ENCODE measurements at regions not wholly inside any gene's neighbourhood (a gene's known extent, or its start where the extent isn't known, plus 50 kb on each side); places are given as distances from the start of the nearest gene placed in this dataset.

DNA sequence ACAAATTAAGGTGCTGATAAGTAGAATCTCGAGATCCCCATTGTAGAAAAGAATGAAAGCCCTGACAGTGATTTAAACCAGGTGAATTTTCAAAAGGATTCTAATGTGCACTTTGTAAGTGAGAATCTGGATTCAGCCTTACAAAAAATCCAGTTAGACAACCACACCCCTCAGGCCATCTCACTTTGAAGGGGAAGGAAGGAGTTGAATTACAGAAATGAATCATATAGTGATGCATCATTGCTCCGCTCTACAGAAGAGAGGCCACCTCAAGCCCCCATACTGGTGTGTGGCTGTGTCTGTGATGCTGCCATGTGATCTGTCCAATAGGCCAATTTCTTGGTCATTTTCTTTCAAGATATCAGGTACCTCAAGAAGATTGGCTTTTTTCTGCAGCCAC is 85.5 kb upstream of the NT5E start:
- no peak overlapping the region for H3K4me3 ChIP-seq (ENCODE audit: low read depth in 1 of 3, low read length in 3 of 3)
- no peaks in the 10 kb centered on the region for H3K36me3 ChIP-seq (ENCODE audit: control insufficient read depth in 4 of 4, insufficient read depth in 3 of 4, low read depth in 1 of 4, low read length in 3 of 4)
- H3K9me3 ChIP-seq (ENCODE audit: control insufficient read depth in 4 of 4, low read length in 3 of 4): no peaks in the 10 kb centered on the region
- H3K4me1 ChIP-seq (ENCODE audit: control insufficient read depth in 4 of 4, insufficient read depth in 4 of 4, low read length in 3 of 4): no peaks in the 10 kb centered on the region
- TF ChIP-seq, protein P1, sequence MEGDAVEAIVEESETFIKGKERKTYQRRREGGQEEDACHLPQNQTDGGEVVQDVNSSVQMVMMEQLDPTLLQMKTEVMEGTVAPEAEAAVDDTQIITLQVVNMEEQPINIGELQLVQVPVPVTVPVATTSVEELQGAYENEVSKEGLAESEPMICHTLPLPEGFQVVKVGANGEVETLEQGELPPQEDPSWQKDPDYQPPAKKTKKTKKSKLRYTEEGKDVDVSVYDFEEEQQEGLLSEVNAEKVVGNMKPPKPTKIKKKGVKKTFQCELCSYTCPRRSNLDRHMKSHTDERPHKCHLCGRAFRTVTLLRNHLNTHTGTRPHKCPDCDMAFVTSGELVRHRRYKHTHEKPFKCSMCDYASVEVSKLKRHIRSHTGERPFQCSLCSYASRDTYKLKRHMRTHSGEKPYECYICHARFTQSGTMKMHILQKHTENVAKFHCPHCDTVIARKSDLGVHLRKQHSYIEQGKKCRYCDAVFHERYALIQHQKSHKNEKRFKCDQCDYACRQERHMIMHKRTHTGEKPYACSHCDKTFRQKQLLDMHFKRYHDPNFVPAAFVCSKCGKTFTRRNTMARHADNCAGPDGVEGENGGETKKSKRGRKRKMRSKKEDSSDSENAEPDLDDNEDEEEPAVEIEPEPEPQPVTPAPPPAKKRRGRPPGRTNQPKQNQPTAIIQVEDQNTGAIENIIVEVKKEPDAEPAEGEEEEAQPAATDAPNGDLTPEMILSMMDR (IDR thresholded peaks at IDR 0.05; ENCODE audit: low read depth, low read length, missing input control): no peak
- no peak for TF ChIP-seq YY1 (IDR thresholded peaks at IDR 0.05)
- TF ChIP-seq TAF1 (conservative IDR thresholded peaks at IDR 0.05): no peak
- TF ChIP-seq, protein P2, sequence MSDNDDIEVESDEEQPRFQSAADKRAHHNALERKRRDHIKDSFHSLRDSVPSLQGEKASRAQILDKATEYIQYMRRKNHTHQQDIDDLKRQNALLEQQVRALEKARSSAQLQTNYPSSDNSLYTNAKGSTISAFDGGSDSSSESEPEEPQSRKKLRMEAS (IDR thresholded peaks at IDR 0.05): no peak
- no peak for TF ChIP-seq GABPA (IDR thresholded peaks at IDR 0.05 in 1 of 2, conservative IDR thresholded peaks at IDR 0.05 in 1 of 2)
- TF ChIP-seq NR2F2 (IDR thresholded peaks at IDR 0.05): no peak
- no peak for TF ChIP-seq SP1 (IDR thresholded peaks at IDR 0.05)
- no peak for TF ChIP-seq FOXA2 (IDR thresholded peaks at IDR 0.05)
- no peak for TF ChIP-seq HNF4G (IDR thresholded peaks at IDR 0.05)
- no peak for TF ChIP-seq EGR1 (IDR thresholded peaks at IDR 0.05; ENCODE audit: low read depth in 2 of 2)
- no peak for TF ChIP-seq RAD21 (IDR thresholded peaks at IDR 0.05)
- TF ChIP-seq, protein P3, sequence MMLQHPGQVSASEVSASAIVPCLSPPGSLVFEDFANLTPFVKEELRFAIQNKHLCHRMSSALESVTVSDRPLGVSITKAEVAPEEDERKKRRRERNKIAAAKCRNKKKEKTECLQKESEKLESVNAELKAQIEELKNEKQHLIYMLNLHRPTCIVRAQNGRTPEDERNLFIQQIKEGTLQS (IDR thresholded peaks at IDR 0.05): no peak
- no peak for TF ChIP-seq JUND (IDR thresholded peaks at IDR 0.05)
- TF ChIP-seq, protein P4, sequence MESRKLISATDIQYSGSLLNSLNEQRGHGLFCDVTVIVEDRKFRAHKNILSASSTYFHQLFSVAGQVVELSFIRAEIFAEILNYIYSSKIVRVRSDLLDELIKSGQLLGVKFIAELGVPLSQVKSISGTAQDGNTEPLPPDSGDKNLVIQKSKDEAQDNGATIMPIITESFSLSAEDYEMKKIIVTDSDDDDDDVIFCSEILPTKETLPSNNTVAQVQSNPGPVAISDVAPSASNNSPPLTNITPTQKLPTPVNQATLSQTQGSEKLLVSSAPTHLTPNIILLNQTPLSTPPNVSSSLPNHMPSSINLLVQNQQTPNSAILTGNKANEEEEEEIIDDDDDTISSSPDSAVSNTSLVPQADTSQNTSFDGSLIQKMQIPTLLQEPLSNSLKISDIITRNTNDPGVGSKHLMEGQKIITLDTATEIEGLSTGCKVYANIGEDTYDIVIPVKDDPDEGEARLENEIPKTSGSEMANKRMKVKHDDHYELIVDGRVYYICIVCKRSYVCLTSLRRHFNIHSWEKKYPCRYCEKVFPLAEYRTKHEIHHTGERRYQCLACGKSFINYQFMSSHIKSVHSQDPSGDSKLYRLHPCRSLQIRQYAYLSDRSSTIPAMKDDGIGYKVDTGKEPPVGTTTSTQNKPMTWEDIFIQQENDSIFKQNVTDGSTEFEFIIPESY (IDR thresholded peaks at IDR 0.05): no peak
- no peak for TF ChIP-seq HNF4A (conservative IDR thresholded peaks at IDR 0.05)
- TF ChIP-seq RXRA (IDR thresholded peaks at IDR 0.05): no peak
- no peak for TF ChIP-seq FOXA1 (IDR thresholded peaks at IDR 0.05)
- H3K27me3 ChIP-seq (ENCODE audit: control insufficient read depth in 4 of 4, insufficient read depth in 4 of 4, low read length in 3 of 4): no peaks in the 10 kb centered on the region
- no peak for DNase-seq (ENCODE audit: low spot score)
- no peak overlapping the region for H3K9ac ChIP-seq (ENCODE audit: low read depth in 1 of 2, low read length in 2 of 2)
- WGBS: 82% methylated on average over 2 of the region's 2 CpGs
- H3K27ac ChIP-seq (ENCODE audit: low read depth in 1 of 2, low read length in 2 of 2): no peak overlapping the region

DNA sequence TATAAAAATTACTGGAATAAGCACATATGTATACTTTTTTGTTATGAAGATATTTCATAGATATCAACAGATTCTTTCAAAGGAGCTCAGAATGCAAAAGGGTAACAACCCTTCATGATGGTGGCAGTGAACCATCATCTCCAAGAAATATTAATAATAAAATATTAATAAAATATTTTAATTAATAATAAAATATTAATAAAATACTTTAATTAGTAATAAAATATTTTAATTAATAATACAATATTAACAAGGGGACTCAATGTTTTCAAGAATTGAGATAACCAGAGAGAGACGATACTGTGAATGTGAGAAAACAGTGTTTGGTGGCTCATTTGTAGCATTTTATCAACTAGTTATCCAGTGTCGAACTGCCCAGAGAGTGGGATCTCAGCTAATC is 86.0 kb upstream of the NT5E start:
- Histone ChIP-seq H3K36me3 (ENCODE audit: control insufficient read depth in 4 of 4, insufficient read depth in 3 of 4, low read depth in 1 of 4, low read length in 3 of 4) (no peaks in the 10 kb centered on the region), H3K9ac (ENCODE audit: low read depth in 1 of 2, low read length in 2 of 2) (no peak overlapping the region), H3K27me3 (ENCODE audit: control insufficient read depth in 4 of 4, insufficient read depth in 4 of 4, low read length in 3 of 4) (no peaks in the 10 kb centered on the region), H3K4me1 (ENCODE audit: control insufficient read depth in 4 of 4, insufficient read depth in 4 of 4, low read length in 3 of 4) (no peaks in the 10 kb centered on the region), H3K9me3 (ENCODE audit: control insufficient read depth in 4 of 4, low read length in 3 of 4) (no peaks in the 10 kb centered on the region), H3K4me3 (ENCODE audit: low read depth in 1 of 3, low read length in 3 of 3) (no peak overlapping the region), H3K27ac (ENCODE audit: low read depth in 1 of 2, low read length in 2 of 2) (no peak overlapping the region)
- TF ChIP-seq EGR1 (IDR thresholded peaks at IDR 0.05; ENCODE audit: low read depth in 2 of 2) (no peak), FOXA1 (IDR thresholded peaks at IDR 0.05) (no peak), NR2F2 (IDR thresholded peaks at IDR 0.05) (no peak), HNF4A (conservative IDR thresholded peaks at IDR 0.05) (no peak), GABPA (IDR thresholded peaks at IDR 0.05 in 1 of 2, conservative IDR thresholded peaks at IDR 0.05 in 1 of 2) (no peak), TAF1 (conservative IDR thresholded peaks at IDR 0.05) (no peak), SP1 (IDR thresholded peaks at IDR 0.05) (no peak), RAD21 (IDR thresholded peaks at IDR 0.05) (no peak)
- TF ChIP-seq, protein P1 (IDR thresholded peaks at IDR 0.05; ENCODE audit: low read depth, low read length, missing input control): no peak
- TF ChIP-seq, protein P5, sequence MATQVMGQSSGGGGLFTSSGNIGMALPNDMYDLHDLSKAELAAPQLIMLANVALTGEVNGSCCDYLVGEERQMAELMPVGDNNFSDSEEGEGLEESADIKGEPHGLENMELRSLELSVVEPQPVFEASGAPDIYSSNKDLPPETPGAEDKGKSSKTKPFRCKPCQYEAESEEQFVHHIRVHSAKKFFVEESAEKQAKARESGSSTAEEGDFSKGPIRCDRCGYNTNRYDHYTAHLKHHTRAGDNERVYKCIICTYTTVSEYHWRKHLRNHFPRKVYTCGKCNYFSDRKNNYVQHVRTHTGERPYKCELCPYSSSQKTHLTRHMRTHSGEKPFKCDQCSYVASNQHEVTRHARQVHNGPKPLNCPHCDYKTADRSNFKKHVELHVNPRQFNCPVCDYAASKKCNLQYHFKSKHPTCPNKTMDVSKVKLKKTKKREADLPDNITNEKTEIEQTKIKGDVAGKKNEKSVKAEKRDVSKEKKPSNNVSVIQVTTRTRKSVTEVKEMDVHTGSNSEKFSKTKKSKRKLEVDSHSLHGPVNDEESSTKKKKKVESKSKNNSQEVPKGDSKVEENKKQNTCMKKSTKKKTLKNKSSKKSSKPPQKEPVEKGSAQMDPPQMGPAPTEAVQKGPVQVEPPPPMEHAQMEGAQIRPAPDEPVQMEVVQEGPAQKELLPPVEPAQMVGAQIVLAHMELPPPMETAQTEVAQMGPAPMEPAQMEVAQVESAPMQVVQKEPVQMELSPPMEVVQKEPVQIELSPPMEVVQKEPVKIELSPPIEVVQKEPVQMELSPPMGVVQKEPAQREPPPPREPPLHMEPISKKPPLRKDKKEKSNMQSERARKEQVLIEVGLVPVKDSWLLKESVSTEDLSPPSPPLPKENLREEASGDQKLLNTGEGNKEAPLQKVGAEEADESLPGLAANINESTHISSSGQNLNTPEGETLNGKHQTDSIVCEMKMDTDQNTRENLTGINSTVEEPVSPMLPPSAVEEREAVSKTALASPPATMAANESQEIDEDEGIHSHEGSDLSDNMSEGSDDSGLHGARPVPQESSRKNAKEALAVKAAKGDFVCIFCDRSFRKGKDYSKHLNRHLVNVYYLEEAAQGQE (IDR thresholded peaks at IDR 0.05): no peak
- TF ChIP-seq, protein P4 (IDR thresholded peaks at IDR 0.05): no peak
- WGBS: 95% methylated on average over 2 of the region's 2 CpGs
- DNase-seq (ENCODE audit: low spot score): no peak
